GM23338 (cell line): ENCODE measurements at regions not wholly inside any gene's neighbourhood (a gene's known extent, or its start where the extent isn't known, plus 50 kb on each side); places are given as distances from the start of the nearest gene placed in this dataset.
A peak's percentile ranks its signal among the peaks of the same experiment; 100 is the strongest.

Source experiments
- ATAC-seq: fragments of 200-7000 bp; cut with Tn5 transposase; 3 replicates; pipeline ENCODE4 v1.9.1; 2020
- DNase-seq: peaks from one replicate; pipeline ENCODE4 v3.0.0-alpha.2; 2015; ENCODE audit warnings: low spot score
- H2AFZ ChIP-seq: fragments of 200-600 bp; sonication (generic); 2 replicates; pipeline ENCODE4 v1.8.0; 2016; ENCODE audit warnings: antibody characterized with exemption, mild to moderate bottlenecking, moderate library complexity
- H3F3A ChIP-seq: fragments of 200-600 bp; sonication (generic); replicated peaks from 2 replicates; pipeline ENCODE4 v1.8.0; 2017; ENCODE audit warnings: antibody characterized with exemption, mixed run types, low read depth
- H3K27ac ChIP-seq: fragments of 200-600 bp; sonication (generic); 2 replicates; pipeline ENCODE4 v1.6.1; 2016; ENCODE audit warnings: low read depth
- H3K27me3 ChIP-seq: fragments of 200-600 bp; sonication (generic); 2 replicates; pipeline ENCODE4 v1.8.0; 2016; ENCODE audit warnings: mild to moderate bottlenecking, mixed run types, moderate library complexity; ENCODE audit not compliant: insufficient read depth
- H3K36me3 ChIP-seq: fragments of 200-600 bp; sonication (generic); 2 replicates; pipeline ENCODE4 v1.8.0; 2016; ENCODE audit warnings: mild to moderate bottlenecking; ENCODE audit not compliant: insufficient read depth
- H3K4me1 ChIP-seq: fragments of 200-600 bp; sonication (generic); 2 replicates; pipeline ENCODE4 v1.8.0; 2016; ENCODE audit warnings: mild to moderate bottlenecking, moderate library complexity; ENCODE audit not compliant: insufficient read depth
- H3K4me2 ChIP-seq: fragments of 200-600 bp; sonication (generic); 2 replicates; pipeline ENCODE4 v1.7.1; 2017; ENCODE audit warnings: mixed run types
- H3K4me3 ChIP-seq: fragments of 200-600 bp; sonication (generic); 2 replicates; pipeline ENCODE4 v1.6.1; 2016; ENCODE audit warnings: mixed run types
- H3K79me2 ChIP-seq: fragments of 200-600 bp; sonication (generic); replicated peaks from 2 replicates; pipeline ENCODE4 v1.8.0; 2017; ENCODE audit warnings: mild to moderate bottlenecking; ENCODE audit not compliant: insufficient read depth
- H3K9me2 ChIP-seq: fragments of 200-600 bp; sonication (generic); 2 replicates; pipeline ENCODE4 v1.8.0; 2017; ENCODE audit not compliant: insufficient read depth
- H4K20me1 ChIP-seq: fragments of 200-600 bp; sonication (generic); replicated peaks from 2 replicates; pipeline ENCODE4 v1.8.0; 2017; ENCODE audit warnings: mild to moderate bottlenecking; ENCODE audit not compliant: insufficient read depth
- H3K27ac Mint-ChIP-seq: 2 replicates; pipeline ENCODE4 v1.8.0; 2020; ENCODE audit warnings: inconsistent platforms, mild to moderate bottlenecking, moderate library complexity, mixed read lengths
- H3K27me3 Mint-ChIP-seq: 3 replicates; pipeline ENCODE4 v1.8.0; 2022; ENCODE audit warnings: low read depth, mild to moderate bottlenecking, moderate library complexity, mixed read lengths, inconsistent platforms; ENCODE audit not compliant: insufficient read depth, poor library complexity
- H3K36me3 Mint-ChIP-seq: 3 replicates; pipeline ENCODE4 v1.8.0; 2021; ENCODE audit warnings: low read depth, mild to moderate bottlenecking, inconsistent platforms, moderate library complexity, mixed read lengths
- H3K4me1 Mint-ChIP-seq: 3 replicates; pipeline ENCODE4 v1.8.0; 2020; ENCODE audit warnings: mild to moderate bottlenecking, inconsistent platforms, mixed read lengths
- H3K4me3 Mint-ChIP-seq: 3 replicates; pipeline ENCODE4 v1.8.0; 2021; ENCODE audit warnings: moderate library complexity, mild to moderate bottlenecking, inconsistent platforms, mixed read lengths
- H3K9me3 Mint-ChIP-seq: 3 replicates; pipeline ENCODE4 v1.8.0; 2020; ENCODE audit warnings: moderate library complexity, mild to moderate bottlenecking, inconsistent platforms, mixed read lengths
- JUNB ChIP-seq: IDR thresholded peaks from one replicate; pipeline ENCODE4 v1.6.1; 2016; ENCODE audit warnings: antibody characterized with exemption; ENCODE audit not compliant: unreplicated experiment
- POLR2AphosphoS5 ChIP-seq: IDR thresholded peaks from 2 replicates; pipeline ENCODE4 v1.6.1; 2016; ENCODE audit warnings: antibody characterized with exemption, low read depth
- ZNF331 ChIP-seq: fragments of 250-450 bp; sonication (Bioruptor Pico); IDR thresholded peaks from 2 replicates; pipeline ENCODE4 v1.5.0; 2020; ENCODE audit warnings: low read depth, mild to moderate bottlenecking, moderate library complexity
- TF ChIP-seq, protein P1 (sequence below): fragments of 250-450 bp; sonication (Bioruptor Pico); IDR thresholded peaks from 2 replicates; pipeline ENCODE4 v1.5.0; 2020; ENCODE audit warnings: mild to moderate bottlenecking, moderate library complexity
- TF ChIP-seq, protein P2 (sequence below): IDR thresholded peaks from 2 replicates; pipeline ENCODE4 v1.6.1; 2016; ENCODE audit warnings: antibody characterized with exemption

DNA sequence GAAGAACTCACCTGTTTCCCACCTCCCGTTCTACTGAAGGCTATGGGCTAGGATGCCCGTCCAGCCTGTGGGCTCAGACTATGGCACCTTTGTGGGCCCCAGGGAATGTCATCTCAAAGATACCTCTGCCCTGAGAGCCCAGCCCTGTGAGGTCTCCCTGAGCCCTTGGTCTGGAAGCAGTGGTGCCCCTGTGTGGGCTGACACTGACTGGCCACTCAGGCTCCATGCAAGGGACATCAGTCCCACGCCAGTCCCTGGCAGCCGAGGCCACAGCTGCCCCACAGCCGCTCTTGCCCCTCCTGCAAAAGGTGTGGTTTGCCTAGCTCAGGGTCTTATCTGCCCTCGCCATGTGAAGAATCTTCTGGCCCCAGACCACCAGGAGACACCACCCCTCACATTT, 106.9 kb downstream of the KLF13 start (continued):
- TF ChIP-seq, protein P1, sequence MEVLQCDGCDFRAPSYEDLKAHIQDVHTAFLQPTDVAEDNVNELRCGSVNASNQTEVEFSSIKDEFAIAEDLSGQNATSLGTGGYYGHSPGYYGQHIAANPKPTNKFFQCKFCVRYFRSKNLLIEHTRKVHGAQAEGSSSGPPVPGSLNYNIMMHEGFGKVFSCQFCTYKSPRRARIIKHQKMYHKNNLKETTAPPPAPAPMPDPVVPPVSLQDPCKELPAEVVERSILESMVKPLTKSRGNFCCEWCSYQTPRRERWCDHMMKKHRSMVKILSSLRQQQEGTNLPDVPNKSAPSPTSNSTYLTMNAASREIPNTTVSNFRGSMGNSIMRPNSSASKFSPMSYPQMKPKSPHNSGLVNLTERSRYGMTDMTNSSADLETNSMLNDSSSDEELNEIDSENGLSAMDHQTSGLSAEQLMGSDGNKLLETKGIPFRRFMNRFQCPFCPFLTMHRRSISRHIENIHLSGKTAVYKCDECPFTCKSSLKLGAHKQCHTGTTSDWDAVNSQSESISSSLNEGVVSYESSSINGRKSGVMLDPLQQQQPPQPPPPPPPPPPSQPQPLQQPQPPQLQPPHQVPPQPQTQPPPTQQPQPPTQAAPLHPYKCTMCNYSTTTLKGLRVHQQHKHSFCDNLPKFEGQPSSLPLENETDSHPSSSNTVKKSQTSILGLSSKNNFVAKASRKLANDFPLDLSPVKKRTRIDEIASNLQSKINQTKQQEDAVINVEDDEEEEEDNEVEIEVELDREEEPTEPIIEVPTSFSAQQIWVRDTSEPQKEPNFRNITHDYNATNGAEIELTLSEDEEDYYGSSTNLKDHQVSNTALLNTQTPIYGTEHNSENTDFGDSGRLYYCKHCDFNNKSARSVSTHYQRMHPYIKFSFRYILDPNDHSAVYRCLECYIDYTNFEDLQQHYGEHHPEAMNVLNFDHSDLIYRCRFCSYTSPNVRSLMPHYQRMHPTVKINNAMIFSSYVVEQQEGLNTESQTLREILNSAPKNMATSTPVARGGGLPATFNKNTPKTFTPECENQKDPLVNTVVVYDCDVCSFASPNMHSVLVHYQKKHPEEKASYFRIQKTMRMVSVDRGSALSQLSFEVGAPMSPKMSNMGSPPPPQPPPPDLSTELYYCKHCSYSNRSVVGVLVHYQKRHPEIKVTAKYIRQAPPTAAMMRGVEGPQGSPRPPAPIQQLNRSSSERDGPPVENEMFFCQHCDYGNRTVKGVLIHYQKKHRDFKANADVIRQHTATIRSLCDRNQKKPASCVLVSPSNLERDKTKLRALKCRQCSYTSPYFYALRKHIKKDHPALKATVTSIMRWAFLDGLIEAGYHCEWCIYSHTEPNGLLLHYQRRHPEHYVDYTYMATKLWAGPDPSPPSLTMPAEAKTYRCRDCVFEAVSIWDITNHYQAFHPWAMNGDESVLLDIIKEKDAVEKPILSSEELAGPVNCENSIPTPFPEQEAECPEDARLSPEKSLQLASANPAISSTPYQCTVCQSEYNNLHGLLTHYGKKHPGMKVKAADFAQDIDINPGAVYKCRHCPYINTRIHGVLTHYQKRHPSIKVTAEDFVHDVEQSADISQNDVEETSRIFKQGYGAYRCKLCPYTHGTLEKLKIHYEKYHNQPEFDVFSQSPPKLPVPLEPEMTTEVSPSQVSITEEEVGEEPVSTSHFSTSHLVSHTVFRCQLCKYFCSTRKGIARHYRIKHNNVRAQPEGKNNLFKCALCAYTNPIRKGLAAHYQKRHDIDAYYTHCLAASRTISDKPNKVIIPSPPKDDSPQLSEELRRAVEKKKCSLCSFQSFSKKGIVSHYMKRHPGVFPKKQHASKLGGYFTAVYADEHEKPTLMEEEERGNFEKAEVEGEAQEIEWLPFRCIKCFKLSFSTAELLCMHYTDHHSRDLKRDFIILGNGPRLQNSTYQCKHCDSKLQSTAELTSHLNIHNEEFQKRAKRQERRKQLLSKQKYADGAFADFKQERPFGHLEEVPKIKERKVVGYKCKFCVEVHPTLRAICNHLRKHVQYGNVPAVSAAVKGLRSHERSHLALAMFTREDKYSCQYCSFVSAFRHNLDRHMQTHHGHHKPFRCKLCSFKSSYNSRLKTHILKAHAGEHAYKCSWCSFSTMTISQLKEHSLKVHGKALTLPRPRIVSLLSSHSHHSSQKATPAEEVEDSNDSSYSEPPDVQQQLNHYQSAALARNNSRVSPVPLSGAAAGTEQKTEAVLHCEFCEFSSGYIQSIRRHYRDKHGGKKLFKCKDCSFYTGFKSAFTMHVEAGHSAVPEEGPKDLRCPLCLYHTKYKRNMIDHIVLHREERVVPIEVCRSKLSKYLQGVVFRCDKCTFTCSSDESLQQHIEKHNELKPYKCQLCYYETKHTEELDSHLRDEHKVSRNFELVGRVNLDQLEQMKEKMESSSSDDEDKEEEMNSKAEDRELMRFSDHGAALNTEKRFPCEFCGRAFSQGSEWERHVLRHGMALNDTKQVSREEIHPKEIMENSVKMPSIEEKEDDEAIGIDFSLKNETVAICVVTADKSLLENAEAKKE (CRISPR knock-in tag): no peak

DNA sequence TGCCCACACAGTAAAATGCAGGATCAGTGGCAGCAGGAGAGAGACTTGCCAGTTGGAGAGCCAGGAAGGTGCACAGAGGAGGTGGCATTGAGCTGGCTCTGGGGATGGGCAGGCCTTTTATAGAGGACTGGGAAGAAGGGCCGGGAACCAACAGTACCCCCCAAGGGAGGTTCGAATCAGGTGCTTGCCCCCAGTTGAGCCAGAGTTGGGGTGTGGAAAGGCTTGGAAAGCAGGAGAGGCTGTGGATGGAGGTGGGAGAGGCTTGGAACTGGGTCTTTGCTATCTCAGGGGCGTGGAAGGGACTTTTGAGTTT, 107.6 kb downstream of the KLF13 start:
- TF ChIP-seq JUNB (no peak), POLR2AphosphoS5 (no peak), ZNF331 (CRISPR knock-in tag) (no peak)
- TF ChIP-seq, protein P2, sequence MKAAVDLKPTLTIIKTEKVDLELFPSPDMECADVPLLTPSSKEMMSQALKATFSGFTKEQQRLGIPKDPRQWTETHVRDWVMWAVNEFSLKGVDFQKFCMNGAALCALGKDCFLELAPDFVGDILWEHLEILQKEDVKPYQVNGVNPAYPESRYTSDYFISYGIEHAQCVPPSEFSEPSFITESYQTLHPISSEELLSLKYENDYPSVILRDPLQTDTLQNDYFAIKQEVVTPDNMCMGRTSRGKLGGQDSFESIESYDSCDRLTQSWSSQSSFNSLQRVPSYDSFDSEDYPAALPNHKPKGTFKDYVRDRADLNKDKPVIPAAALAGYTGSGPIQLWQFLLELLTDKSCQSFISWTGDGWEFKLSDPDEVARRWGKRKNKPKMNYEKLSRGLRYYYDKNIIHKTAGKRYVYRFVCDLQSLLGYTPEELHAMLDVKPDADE: no peak
- DNase-seq (no peak), ATAC-seq (no peak)
- Histone ChIP-seq H3K4me2 (no peak overlapping the region), H3K36me3 (no peaks in the 10 kb centered on the region), H4K20me1 (no peaks in the 10 kb centered on the region), H3K79me2 (no peaks in the 10 kb centered on the region), H3K27me3 (no peaks in the 10 kb centered on the region), H3F3A (no peaks in the 10 kb centered on the region), H3K27ac (no peak overlapping the region), H2AFZ (0 out of 2 replicates have a peak overlapping the region, but pooled peaks have one; percentile 89), H3K4me3 (no peak overlapping the region), H3K9me2 (no peaks in the 10 kb centered on the region), H3K4me1 (peaks cover 10% of the 10 kb centered on the region)
- Mint-ChIP-seq H3K27me3 (peaks cover 17% of the 10 kb centered on the region), H3K9me3 (no peaks in the 10 kb centered on the region; the same call in 2 of the 3 replicates), H3K36me3 (no peaks in the 10 kb centered on the region), H3K27ac (no peak overlapping the region), H3K4me1 (peaks cover 12% of the 10 kb centered on the region), H3K4me3 (no peak overlapping the region)
